Activated effector memory CD4-positive, alpha-beta T cell treated with Interleukin-2 at 50 U/mL for 16 hours (primary cell): ENCODE measurements at regions not wholly inside any gene's neighbourhood (a gene's known extent, or its start where the extent isn't known, plus 50 kb on each side); places are given as distances from the start of the nearest gene placed in this dataset.
A peak's percentile ranks its signal among the peaks of the same experiment; 100 is the strongest.

Source experiments
- DNase-seq: peaks from one replicate; pipeline ENCODE4 v3.0.0-alpha.2; 2020

DNA sequence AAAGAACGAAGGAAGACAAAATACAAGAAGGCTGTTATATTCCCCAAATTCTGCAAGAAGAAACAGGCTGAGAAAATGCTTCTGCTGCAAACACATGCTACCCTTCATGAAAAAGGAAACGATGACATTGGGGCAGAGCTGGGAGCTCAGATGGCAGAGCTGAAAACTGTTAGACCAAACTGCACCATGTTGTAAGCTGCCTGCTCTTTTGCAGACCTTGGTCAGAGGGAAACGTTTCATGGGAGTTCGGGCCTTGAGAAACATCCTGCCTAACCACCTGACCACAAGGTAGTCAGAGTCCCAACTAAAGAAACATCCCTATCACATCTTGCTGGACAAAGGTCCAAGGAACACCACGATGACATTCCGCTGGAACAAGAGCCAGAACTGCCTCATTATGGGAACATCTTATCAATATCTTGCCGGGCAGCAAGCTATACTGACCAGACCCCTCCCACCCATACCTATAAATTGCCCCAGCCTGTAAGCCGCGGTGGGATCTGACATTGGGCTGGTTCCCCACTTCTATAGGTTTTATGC, 110.7 kb upstream of the CTSC start:
- no peak for DNase-seq

DNA sequence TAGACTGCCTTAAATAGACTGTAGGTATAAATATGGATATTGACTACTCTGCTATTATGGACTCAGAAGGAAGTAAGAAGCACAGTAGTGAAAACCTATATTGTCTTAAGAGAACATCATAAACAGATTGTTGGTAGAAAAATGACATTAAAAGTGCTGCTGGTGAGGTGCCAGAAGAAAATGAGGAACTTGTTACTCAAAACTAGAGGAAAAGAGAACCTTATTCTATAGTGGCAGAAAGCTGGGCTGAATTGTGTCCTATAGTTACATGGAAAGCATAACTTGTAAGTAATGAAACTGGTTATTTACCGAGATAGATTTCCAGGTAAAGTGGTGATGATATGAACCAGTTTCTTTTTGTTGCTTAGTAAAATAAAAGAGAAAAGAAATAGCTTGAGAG, 109.7 kb upstream of the CTSC start:
- DNase-seq: no peak

DNA sequence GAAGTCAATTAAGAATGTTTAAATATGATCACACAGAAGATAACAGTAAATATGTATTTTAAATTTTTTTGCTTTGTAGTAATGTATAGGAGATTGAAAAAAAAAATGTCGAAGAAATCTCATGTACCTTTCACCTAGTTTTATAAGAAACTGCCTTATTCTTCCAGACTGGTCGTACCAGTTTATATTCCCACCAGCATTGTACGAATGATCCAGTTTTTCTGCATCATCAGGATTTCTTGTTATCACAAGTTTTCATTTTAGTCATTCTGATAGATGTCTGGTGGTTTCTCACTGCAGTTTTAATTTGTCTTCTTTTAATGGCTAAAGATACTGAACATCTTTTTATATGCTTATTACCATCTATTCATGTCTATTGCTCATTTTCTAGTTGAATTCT, 101.8 kb upstream of the CTSC start:
- no peak for DNase-seq

DNA sequence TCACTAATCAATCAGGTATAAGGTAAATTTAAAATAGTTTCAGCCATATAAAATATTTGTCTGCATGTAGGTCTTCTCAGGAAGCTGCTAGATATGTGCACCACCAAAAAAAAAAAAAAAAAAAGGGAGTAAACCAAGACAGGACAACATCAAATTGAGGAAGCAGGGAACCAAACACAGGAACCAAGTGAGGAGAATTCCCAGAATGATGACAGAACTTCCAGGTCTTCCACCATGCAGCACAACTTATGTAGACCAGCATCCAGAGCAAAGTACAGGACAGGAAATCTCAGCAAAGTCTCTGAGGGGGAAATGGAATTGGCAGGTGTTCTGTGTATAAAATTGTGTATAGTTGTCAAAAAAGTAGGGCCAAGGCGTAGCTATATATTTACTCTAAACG, 101.2 kb upstream of the CTSC start:
- no peak for DNase-seq

DNA sequence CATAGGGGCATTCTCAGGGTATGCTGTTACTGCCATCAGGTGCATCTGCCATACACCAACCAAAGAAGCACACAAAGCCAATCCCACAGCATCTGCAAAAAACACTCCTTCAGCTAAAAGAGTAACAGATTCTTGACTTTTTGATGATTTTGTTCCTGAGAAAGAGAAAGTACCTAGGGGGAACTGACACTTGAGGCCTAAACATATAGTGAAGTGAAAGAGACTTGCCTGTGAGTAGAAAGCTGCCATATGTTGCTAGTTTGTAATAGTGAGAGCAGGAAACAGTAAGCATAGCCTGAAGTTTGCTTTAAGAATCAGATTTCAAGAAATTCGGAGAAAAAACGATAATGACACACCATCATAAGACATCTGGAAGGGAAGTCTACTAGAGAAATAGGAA, 97.9 kb upstream of the CTSC start:
- no peak for DNase-seq

DNA sequence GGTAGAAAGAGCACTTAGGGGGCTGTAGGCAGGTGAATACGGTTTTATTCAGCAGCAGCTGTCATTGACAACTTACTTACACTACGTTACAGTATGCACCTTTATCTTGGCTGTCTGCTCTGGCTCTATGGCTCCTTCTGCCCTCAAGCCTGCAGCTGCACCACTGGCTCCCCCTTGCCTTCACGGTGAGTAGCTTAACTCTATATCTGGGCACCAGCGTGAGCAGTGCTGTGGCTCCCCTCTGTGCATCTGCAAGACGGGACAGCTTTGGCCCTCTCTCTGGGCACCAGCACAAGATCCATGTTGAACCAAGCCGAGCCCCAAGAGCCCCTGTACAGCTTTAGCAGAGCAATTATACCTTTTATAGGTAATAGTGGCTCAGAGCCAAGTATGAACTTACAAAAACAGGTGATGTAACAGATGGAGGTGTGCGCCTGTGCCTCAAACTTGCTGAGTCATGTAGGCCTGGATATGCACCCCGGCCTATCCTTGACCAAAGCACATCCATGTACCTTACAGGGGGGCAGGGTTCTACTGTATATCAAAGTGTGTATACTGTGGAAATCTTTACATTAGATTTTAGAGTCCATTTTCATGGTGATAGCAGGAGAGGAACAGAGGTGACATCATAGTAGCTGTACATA, 96.9 kb upstream of the CTSC start:
- DNase-seq: no peak

DNA sequence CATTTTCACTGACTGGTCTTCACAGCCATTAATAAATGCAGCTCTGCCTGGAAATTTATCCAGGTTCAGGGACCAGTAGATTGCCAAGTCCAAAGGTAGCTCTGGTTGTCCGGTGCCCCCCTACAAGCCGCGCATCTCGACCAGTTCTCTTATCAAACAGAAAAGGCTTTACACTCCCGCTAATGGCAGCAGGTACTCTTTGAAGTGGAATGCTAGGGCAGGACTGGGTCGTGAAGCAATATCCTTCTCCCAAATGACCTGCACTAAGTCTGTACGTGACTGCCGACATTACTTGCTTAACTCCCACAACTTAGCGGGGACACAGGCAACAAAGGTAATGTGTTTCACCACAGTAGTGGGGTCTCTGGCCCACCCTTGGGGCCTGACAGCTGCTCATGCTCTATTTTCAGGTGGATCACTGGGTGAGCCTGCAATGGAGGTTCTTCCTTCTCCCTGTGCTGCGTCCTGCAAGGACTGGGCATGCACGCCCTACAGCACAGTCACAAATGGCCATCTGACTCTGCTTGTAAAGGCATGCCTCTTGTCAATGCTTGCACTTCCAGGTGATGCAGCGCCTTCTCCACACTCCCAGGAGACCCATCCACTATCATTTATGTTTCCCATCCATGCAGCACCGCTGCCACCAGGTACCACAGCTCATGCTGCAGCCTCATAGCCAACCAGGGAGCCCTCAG, 96.1 kb upstream of the CTSC start:
- no peak for DNase-seq

DNA sequence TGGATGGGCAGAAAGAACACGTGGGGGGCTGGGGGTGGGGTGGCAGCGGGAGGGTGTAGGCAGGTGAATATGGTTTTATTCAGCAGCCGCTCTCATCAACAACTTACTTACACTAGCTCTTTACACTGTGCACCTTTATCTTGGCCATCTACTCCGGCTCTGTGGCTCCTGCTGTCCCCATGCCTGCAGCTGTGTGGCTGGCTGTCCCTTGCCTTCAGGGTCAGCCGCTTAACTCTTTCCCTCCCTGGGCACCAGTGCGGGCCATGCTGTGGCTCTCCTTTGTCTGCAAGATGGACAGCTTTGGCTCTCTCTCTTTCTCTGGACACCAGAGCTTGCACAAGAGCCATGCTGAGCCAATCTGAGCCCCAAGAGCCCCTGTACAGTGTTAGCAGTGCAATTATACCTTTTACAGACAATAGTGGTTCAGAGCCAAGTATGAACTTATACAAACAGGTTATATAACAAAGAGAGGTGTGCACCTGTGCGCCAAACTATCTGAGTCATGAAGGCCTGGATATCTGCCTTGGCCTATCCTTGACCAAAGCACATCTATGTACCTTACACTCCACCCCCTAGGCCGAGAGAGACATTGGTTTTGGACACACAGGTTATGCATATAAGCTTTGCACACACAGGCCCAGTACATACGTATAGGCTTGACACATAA, 94.3 kb upstream of the CTSC start:
- DNase-seq: no peak

DNA sequence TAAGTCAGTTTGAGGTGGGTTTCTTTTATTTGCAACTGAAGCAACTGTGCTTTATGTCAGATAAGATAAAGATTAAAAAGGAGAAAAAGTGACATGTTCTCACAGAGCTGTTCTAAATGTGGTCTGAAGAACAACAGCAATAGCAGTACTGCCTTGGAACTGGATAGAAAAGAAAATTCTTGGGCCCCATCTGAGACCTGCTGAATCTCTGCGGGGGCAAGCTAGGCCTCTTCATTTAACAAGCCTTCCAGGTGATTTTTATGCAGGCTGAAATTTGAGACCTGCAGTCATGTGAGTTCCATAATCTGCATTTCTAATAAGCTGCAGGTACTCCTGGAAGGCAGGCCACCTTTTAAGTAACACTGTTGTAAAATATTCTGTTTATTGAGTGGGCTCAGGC, 91.4 kb upstream of the CTSC start:
- DNase-seq: no peak

DNA sequence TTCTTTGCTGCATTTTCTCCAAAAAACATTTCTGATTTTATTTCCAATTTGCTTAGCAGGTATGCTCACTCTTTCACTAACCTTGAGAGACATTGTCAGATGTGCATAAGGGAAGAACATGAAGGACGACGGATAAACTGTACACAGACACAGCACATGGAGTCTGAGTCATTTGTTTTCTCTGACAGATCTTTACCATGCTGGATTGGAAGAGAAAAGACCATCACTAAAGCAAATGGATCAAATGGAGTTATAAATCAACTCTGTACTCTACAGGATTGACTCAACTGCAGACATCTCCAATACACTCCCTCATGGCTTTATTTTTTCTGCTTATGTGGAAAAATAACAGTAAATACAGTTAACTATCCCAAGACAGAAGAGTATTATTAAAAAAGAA, 90.2 kb upstream of the CTSC start:
- no peak for DNase-seq

DNA sequence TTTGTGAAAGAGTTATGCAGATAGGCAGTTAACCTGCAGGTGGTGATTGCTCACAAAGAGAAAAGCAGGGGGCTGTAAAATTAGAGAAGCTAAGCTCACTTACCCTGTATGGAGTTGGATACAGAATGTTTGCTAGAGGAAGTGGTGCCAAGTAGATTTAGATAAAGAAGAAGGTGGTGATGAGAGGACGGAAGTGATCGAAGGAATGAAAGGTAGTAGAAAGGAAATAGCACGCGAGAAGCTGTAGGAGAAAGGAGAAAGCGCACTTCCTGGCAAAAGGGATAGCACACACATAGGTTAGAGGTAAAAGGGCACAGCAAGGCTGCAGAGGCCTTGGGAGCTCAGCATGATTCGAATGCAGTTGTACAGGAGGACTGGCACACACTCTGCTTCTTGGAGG, 87.3 kb upstream of the CTSC start:
- DNase-seq: no peak

DNA sequence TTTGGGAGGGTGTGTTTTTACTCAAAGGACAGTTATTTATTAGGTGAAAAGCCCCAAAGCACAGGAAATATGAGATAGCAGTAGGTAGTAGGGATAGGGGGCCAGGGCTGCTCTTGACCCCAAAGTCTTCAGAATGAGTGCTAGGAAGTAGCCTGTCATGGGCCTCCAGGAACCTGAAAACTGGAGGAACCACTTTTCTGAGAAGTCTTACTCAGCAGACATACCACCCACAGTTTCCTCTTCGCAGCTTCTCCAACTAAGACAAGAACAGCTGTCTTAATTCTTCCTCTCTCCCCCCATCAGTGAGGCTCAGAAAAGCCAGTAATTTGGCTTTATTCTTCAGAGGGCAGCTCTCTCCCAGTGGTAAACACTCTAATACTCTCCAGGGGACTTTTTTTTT, 84.0 kb upstream of the CTSC start:
- DNase-seq: no peak

DNA sequence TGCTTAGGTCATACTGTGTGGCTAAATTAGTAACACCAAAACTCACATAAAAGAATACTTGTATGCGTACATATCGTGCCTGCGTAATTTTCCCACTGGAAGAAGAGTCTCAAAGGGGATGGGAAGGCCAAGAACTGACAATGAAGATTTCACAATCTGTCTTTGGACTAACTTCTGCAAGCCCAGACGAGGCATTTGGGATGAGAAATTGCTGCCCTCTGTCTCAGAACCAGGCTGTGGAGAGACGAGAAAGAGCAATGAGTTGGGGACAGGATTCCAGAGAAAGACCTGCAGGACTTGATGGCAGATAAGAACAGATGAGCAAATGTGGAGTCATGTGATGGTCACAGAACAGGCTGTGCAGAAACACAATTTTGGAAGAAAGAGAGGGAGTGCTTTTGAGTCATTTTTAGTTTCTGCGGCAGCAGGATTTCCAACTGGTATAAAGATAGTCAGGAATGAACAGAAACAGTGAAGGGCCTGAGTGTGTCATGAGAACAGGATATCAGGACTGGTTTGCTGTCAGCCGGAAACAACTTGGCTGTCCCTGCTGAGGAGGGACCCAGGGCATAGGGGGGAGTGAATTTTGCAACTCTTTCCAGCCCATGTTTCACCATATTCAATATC, 82.7 kb upstream of the CTSC start:
- DNase-seq: no peak

DNA sequence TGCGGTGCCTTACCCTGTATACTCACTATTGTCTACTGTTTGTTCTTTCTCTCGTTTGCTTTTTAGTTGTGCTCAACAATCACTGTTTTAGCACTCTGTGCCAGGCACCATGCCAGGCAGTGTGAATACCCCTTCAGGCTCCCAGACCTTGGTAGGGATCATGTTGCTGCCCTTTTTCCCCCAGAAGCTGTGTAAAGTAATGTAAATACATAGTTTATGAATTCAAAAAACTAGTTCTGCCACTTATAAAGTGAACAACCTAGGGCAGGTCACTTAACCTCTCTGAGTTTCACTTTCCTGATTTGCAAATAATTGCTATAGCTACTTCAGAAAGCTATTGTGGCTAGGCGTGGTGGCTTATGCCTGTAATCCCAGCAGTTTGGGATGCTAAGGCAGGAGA, 81.0 kb upstream of the CTSC start:
- no peak for DNase-seq

DNA sequence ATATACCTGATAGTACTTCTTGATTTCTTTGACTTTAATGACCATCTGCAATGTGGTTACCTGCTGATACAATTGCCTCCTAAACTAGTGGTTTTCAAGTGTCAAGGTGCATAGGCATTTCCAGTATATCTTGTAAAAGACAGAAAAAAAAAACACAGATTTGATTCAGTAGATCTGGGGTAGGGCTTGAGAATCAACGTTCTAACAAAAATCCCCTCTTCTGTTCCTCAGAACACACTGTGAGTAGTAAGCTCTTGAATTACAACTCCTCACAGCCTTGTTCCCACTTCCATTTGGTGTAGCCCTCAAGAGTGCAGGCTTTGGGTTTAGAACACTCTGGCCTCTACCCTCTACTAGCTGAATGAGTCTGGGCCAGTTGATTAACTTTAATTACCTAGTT, 78.0 kb upstream of the CTSC start:
- no peak for DNase-seq

DNA sequence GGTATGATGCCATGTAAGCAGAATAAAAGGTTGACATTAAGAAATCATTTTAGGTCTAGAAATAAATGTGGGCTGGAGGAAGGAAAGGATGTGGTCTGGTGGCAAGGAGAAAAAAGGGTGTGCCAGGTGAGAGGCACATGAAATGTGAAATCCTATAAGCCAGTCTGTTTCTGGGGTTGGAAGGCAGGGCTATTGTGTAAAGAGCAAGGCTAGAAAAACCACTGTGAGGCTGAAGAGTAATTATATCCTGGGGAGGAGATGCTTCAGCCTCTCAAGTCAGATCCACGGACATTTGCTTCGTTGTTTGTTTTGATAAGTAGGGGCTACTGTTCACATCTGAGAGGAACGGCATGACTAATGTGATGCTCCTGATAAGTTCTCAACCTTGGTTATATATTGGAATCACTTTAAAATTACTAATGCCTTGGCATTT, 77.5 kb upstream of the CTSC start:
- no peak for DNase-seq

DNA sequence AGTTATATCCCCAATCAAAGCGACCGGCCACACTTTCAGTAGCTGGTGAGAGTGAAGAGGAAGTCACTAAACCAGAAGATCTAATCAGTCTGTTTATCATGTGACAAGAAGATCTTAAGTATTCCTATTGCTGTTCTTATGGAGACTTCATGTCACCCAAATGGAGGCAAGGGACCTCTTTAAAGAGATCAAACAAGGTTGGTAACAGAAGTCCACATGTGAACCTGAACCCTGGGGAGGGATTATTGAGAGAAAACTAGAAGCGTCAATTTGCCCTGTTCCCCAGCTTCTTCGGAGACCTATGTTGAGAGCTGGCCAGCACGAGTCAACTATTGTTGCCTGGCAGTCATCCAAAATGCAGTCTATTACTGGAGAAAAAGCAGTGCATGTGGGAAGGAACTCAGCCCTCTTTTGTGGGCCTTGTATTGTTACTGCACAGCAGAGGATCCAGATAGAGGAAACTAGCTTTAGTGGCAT, 76.9 kb upstream of the CTSC start:
- DNase-seq: peak; percentile 10

DNA sequence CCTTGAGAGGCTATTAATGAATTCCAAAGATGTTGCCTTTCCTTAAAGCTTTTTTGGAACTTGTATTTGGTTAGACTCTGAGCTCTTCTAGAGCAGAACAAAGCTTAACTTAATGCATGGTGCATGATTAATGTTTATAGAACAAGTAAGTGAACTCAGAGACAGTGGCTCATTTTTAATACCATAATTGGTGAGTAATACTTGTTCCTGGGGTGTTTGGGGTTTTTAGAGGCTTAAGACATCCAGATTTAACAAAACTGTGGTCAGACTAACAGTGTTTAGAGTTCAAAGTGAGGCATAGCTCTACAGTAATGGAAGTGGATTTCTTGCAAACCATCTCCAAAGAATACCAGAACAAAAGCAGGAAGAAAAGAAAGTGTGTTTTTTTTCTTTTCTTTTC, 73.7 kb upstream of the CTSC start:
- no peak for DNase-seq

DNA sequence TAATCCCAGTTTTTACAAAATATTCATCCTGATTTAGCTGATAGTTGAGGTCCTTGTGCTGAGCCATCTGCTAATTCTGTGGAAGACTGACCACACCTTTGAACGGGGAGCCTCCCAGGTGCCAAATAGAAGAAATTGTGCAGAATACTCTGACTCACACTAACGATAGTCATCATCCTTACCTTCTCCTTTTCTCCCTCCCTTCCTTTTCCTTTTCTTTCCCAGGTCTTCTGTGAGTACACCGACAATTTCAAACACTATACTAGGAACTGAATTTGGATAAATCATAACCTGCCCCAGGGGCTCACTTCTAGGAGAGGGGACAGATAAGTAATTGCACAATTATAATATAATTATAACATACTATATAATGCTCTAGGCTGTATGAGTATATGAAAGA, 73.1 kb upstream of the CTSC start:
- no peak for DNase-seq

DNA sequence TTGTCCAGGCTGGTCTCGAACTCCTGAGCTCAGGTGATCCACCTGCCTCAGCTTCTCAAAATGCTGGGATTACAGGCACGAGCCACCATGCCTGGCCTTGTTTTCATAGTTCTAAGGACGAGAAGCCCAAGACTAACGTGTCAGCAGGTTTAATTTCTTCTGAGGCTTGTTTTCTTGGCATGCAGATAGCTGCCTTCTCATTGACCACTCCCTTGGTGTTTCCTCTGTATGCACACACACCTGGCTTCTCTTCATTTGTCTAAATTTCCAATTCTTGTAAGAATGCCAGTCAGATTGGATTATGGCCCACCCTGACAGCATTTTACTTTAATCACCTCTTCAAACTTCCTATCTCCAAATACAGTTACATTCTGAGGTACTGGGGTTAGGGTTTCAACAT, 72.5 kb upstream of the CTSC start:
- no peak for DNase-seq

DNA sequence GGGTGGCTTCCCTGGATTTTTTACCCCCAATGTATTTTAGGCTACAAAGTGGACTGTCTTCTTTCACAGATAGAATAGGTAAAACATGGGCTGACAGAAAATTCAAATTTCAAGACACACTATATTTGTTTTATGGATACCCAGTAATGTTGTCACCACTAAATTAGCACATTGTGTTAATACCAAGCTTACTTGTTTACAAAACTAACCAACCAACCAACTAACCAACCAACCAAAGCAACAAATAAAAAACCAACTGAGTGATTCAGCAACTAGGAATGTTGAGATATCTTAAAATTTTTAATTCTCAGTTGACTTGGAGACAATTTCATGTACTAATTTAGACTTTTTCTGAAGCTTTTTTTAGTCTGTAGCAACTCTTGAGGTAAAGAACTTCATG, 69.3 kb upstream of the CTSC start:
- DNase-seq: no peak

DNA sequence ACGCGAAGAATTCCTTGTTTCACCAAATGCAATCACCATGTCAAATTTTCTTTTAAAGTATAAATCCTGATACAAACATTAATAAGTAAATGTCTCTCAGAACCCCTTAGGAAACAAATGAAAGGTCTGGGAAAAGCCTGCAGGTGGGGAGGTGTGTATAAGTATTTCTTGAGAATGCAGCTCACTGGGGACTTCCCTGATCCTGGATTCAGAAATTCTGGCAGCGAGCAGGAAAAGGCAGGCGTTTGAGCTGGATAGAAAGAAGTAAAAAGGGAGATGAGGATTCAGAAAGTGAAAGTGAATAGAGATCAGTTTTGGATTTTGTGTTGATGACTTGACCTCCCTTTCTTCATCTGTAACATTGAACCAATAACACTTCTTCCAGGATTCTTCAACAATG, 68.3 kb upstream of the CTSC start:
- no peak for DNase-seq

DNA sequence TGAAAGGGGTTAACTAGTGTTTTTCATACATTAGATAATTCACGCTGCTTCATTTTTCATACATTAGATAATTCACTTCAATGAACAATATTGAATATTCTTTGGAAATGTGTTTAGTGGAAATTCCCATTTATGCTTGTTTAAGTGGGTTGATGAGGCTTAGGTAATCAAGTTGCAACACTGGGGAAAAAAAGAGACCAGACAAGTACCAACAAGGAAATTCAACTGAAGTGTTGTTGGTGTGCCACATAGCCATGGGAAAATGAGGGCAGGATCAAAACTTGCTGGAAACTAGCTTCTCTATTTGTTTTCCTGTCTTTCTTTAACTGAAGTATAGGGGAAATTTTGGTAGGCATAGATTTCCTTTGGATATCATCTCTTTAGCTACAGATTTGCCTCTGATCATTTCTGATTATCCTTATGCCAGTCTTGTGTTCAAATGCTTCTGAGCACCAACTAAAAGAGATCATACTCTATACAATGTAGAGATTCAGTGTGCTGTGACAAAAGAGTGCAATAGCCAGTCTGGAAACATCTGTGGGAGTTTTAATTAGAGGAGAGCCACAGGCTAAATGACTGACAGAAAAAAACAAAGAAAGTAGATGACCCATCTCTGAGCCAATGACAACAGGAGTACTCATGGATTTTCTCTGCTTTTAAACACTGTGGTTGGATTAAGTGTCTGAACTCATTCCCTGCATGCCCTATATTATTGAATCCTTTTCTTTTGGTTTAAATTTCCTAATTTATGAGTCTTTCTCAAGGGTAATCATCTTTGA, 67.6 kb upstream of the CTSC start:
- no peak for DNase-seq
